ENCODE measurements at regions not wholly inside any gene's neighbourhood (a gene's known extent, or its start where the extent isn't known, plus 50 kb on each side); places are given as distances from the start of the nearest gene placed in this dataset.
"Not testable (repeated sequence)": the region's sequence is repeated elsewhere in the genome, so short reads cannot be mapped to it uniquely, and the experiment has no call there.

DNA sequence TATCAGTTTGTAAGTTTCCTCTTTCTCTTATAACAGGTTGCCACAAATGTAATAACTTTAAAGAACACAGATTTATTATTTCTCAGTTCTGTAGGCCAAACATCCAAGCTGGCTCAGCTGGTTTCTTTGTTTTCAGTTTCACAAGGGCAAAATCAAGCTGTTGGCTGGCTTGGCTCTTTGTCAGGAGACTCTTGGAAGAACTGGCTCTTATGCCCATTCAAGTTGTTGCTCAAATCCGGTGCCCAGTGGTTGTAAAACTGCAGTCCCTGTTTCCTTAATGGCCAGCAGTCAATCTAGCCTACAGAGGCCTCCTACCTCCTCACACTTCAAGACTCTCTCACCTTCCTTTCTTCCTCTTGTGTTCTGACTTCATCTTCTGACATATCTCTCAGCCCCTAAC, 1171.0 kb downstream of the MRPL39 start:
- no peak for ATAC-seq (ENCODE audit: low read depth)

GRCh38 chr21:24428591-24429199, 1178.6 kb downstream of the MRPL39 start:
- no peak for DNase-seq (ENCODE audit: low spot score)
- no peak for ATAC-seq (ENCODE audit: low read depth)
- Histone ChIP-seq H3K27ac (ENCODE audit: poor library complexity, severe bottlenecking) (no peak overlapping the region), H3K9me3 (ENCODE audit: severe bottlenecking) (no peaks in the 10 kb centered on the region), H3K36me3 (ENCODE audit: low read depth) (no peaks in the 10 kb centered on the region), H3K4me3 (ENCODE audit: severe bottlenecking) (no peak overlapping the region), H3K27me3 (ENCODE audit: insufficient read depth, poor library complexity, severe bottlenecking) (peaks cover 5% of the 10 kb centered on the region), H3K4me1 (ENCODE audit: insufficient read depth, poor library complexity, severe bottlenecking) (no peaks in the 10 kb centered on the region)
- no peak for TF ChIP-seq CTCF (IDR thresholded peaks at IDR 0.05; ENCODE audit: poor library complexity, severe bottlenecking)

More for the DNA sequence above, 1171.0 kb downstream of the MRPL39 start:
- H3K27ac ChIP-seq (ENCODE audit: poor library complexity, severe bottlenecking) = no peak overlapping the region
- H3K9me3 ChIP-seq (ENCODE audit: severe bottlenecking) = no peaks in the 10 kb centered on the region
- H3K4me3 ChIP-seq (ENCODE audit: severe bottlenecking) = no peak overlapping the region
- H3K4me1 ChIP-seq (ENCODE audit: insufficient read depth, poor library complexity, severe bottlenecking) = no peaks in the 10 kb centered on the region
- no peak for TF ChIP-seq CTCF (IDR thresholded peaks at IDR 0.05; ENCODE audit: poor library complexity, severe bottlenecking)
- no peaks in the 10 kb centered on the region for H3K36me3 ChIP-seq (ENCODE audit: low read depth)
- DNase-seq (ENCODE audit: low spot score) = no peak
- H3K27me3 ChIP-seq (ENCODE audit: insufficient read depth, poor library complexity, severe bottlenecking) = no peaks in the 10 kb centered on the region

- ATAC-seq (ENCODE audit: low read depth) (no peak), DNase-seq (ENCODE audit: low spot score) (no peak)
- no peak for TF ChIP-seq CTCF (IDR thresholded peaks at IDR 0.05; ENCODE audit: poor library complexity, severe bottlenecking)
- Histone ChIP-seq H3K27me3 (ENCODE audit: insufficient read depth, poor library complexity, severe bottlenecking) (peaks cover 5% of the 10 kb centered on the region), H3K27ac (ENCODE audit: poor library complexity, severe bottlenecking) (no peak overlapping the region), H3K4me3 (ENCODE audit: severe bottlenecking) (no peak overlapping the region), H3K9me3 (ENCODE audit: severe bottlenecking) (no peaks in the 10 kb centered on the region), H3K36me3 (ENCODE audit: low read depth) (no peaks in the 10 kb centered on the region), H3K4me1 (ENCODE audit: insufficient read depth, poor library complexity, severe bottlenecking) (no peaks in the 10 kb centered on the region)
Observed at GRCh38 chr21:24424776-24425175, 1182.5 kb downstream of the MRPL39 start.

DNA sequence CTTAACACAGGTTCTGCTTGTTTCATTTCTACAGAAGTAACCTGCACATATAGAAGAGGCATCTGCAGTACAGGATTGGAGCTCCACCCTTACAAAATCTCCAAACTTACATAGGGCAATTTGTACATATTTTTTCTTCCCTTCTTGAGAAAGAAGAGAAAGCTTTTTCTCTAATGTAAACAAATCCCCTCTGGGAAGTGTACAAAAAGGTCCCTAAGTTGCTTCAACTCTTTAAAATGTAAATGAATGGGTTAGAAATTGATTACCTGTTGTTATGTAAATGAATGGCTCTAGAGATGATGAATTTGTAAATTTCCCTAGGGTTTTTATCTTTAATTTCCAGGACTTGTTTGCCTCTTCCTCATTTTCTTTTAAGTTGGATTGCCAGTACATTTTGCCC, 1183.7 kb downstream of the MRPL39 start:
- ATAC-seq (ENCODE audit: low read depth) (no peak), DNase-seq (ENCODE audit: low spot score) (no peak)
- no peaks in the 10 kb centered on the region for H3K9me3 ChIP-seq (ENCODE audit: severe bottlenecking)
- H3K27ac ChIP-seq (ENCODE audit: poor library complexity, severe bottlenecking) = no peak overlapping the region
- H3K4me1 ChIP-seq (ENCODE audit: insufficient read depth, poor library complexity, severe bottlenecking) = no peaks in the 10 kb centered on the region
- no peak for TF ChIP-seq CTCF (IDR thresholded peaks at IDR 0.05; ENCODE audit: poor library complexity, severe bottlenecking)
- H3K36me3 ChIP-seq (ENCODE audit: low read depth) = no peaks in the 10 kb centered on the region
- H3K27me3 ChIP-seq (ENCODE audit: insufficient read depth, poor library complexity, severe bottlenecking) = peaks cover 2% of the 10 kb centered on the region
- no peak overlapping the region for H3K4me3 ChIP-seq (ENCODE audit: severe bottlenecking)

GRCh38 chr21:24420689-24421088, 1186.6 kb downstream of the MRPL39 start:
- no peaks in the 10 kb centered on the region for H3K9me3 ChIP-seq (ENCODE audit: severe bottlenecking)
- H3K4me1 ChIP-seq (ENCODE audit: insufficient read depth, poor library complexity, severe bottlenecking) = no peaks in the 10 kb centered on the region
- ATAC-seq (ENCODE audit: low read depth) (no peak), DNase-seq (ENCODE audit: low spot score) (no peak)
- H3K27ac ChIP-seq (ENCODE audit: poor library complexity, severe bottlenecking) = no peak overlapping the region
- no peak for TF ChIP-seq CTCF (IDR thresholded peaks at IDR 0.05; ENCODE audit: poor library complexity, severe bottlenecking)
- no peak overlapping the region for H3K4me3 ChIP-seq (ENCODE audit: severe bottlenecking)
- no peaks in the 10 kb centered on the region for H3K27me3 ChIP-seq (ENCODE audit: insufficient read depth, poor library complexity, severe bottlenecking)
- H3K36me3 ChIP-seq (ENCODE audit: low read depth) = no peaks in the 10 kb centered on the region

- DNase-seq (ENCODE audit: low spot score) = not testable (repeated sequence)
Observed at GRCh38 chr21:24419641-24420040, 1187.6 kb downstream of the MRPL39 start.

More at GRCh38 chr21:24419641-24420040, 1187.6 kb downstream of the MRPL39 start:
- H3K4me3 ChIP-seq (ENCODE audit: severe bottlenecking); H3K27me3 ChIP-seq (ENCODE audit: insufficient read depth, poor library complexity, severe bottlenecking); H3K36me3 ChIP-seq (ENCODE audit: low read depth); ATAC-seq (ENCODE audit: low read depth); H3K4me1 ChIP-seq (ENCODE audit: insufficient read depth, poor library complexity, severe bottlenecking); H3K9me3 ChIP-seq (ENCODE audit: severe bottlenecking); H3K27ac ChIP-seq (ENCODE audit: poor library complexity, severe bottlenecking): not testable (repeated sequence)

Measured in RWPE2 (cell line).